ENCODE measurements at regions not wholly inside any gene's neighbourhood (a gene's known extent, or its start where the extent isn't known, plus 50 kb on each side); places are given as distances from the start of the nearest gene placed in this dataset.

GRCh38 chr14:104293231-104293841, 154.9 kb downstream of the KIF26A start:
- H3K4me1 ChIP-seq = peaks cover 8% of the 10 kb centered on the region
- no peaks in the 10 kb centered on the region for H3K27me3 ChIP-seq
- no peak overlapping the region for H3K27ac ChIP-seq
- TF ChIP-seq, protein P1, sequence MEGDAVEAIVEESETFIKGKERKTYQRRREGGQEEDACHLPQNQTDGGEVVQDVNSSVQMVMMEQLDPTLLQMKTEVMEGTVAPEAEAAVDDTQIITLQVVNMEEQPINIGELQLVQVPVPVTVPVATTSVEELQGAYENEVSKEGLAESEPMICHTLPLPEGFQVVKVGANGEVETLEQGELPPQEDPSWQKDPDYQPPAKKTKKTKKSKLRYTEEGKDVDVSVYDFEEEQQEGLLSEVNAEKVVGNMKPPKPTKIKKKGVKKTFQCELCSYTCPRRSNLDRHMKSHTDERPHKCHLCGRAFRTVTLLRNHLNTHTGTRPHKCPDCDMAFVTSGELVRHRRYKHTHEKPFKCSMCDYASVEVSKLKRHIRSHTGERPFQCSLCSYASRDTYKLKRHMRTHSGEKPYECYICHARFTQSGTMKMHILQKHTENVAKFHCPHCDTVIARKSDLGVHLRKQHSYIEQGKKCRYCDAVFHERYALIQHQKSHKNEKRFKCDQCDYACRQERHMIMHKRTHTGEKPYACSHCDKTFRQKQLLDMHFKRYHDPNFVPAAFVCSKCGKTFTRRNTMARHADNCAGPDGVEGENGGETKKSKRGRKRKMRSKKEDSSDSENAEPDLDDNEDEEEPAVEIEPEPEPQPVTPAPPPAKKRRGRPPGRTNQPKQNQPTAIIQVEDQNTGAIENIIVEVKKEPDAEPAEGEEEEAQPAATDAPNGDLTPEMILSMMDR (IDR thresholded peaks at IDR 0.05) = no peak
- no peak for DNase-seq
- intact Hi-C loops (cut with DNase I) = loop anchor here (5.0 kb wide), 1 partner anchor 156 kb away; the partner anchor contains the start of gene KIF26A
- H3K4me3 ChIP-seq = no peak overlapping the region
- no peaks in the 10 kb centered on the region for H3K9me3 ChIP-seq
- H3K9ac ChIP-seq (ENCODE audit: low read depth in 2 of 2, low read length in 2 of 2) = no peak overlapping the region
- H3K36me3 ChIP-seq = no peaks in the 10 kb centered on the region

GRCh38 chr14:104293851-104294627, 155.7 kb downstream of the KIF26A start:
- H3K9me3 ChIP-seq = no peaks in the 10 kb centered on the region
- H3K36me3 ChIP-seq = no peaks in the 10 kb centered on the region
- no peak overlapping the region for H3K27ac ChIP-seq
- peak; percentile 68 for DNase-seq
- TF ChIP-seq, protein P1 (IDR thresholded peaks at IDR 0.05) = peak; percentile 51
- no peak overlapping the region for H3K4me3 ChIP-seq
- peaks cover 8% of the 10 kb centered on the region for H3K4me1 ChIP-seq
- no peaks in the 10 kb centered on the region for H3K27me3 ChIP-seq
- H3K9ac ChIP-seq (ENCODE audit: low read depth in 2 of 2, low read length in 2 of 2) = no peak overlapping the region
- intact Hi-C loops (cut with DNase I) = loop anchor here (5.0 kb wide), 1 partner anchor 157 kb away; the partner anchor contains the start of gene KIF26A

- Histone ChIP-seq H3K4me3 (no peak overlapping the region), H3K9me3 (no peaks in the 10 kb centered on the region), H3K4me1 (peaks cover 8% of the 10 kb centered on the region), H3K27ac (no peak overlapping the region), H3K27me3 (no peaks in the 10 kb centered on the region), H3K36me3 (no peaks in the 10 kb centered on the region), H3K9ac (ENCODE audit: low read depth in 2 of 2, low read length in 2 of 2) (no peak overlapping the region)
- DNase-seq = peak; percentile 61
- TF ChIP-seq, protein P1 (IDR thresholded peaks at IDR 0.05) = no peak
- intact Hi-C loops (cut with DNase I) = loop anchor here (5.0 kb wide), 1 partner anchor 157 kb away; the partner anchor contains the start of gene KIF26A
Observed at GRCh38 chr14:104294628-104294982, 156.2 kb downstream of the KIF26A start.

GRCh38 chr14:104294983-104295680, 156.7 kb downstream of the KIF26A start:
- Histone ChIP-seq H3K9ac (ENCODE audit: low read depth in 2 of 2, low read length in 2 of 2) (no peak overlapping the region), H3K36me3 (no peaks in the 10 kb centered on the region), H3K9me3 (no peaks in the 10 kb centered on the region), H3K4me1 (peaks cover 8% of the 10 kb centered on the region), H3K4me3 (no peak overlapping the region), H3K27me3 (no peaks in the 10 kb centered on the region), H3K27ac (no peak overlapping the region)
- TF ChIP-seq, protein P1 (IDR thresholded peaks at IDR 0.05) = no peak
- intact Hi-C loops (cut with DNase I) = loop anchor here (5.0 kb wide), 1 partner anchor 158 kb away; the partner anchor contains the start of gene KIF26A
- DNase-seq = no peak

- H3K27me3 ChIP-seq = no peaks in the 10 kb centered on the region
- no peak for DNase-seq
- no peak overlapping the region for H3K4me3 ChIP-seq
- no peaks in the 10 kb centered on the region for H3K36me3 ChIP-seq
- no peak overlapping the region for H3K27ac ChIP-seq
- TF ChIP-seq, protein P1 (IDR thresholded peaks at IDR 0.05) = no peak
- H3K4me1 ChIP-seq = peaks cover 8% of the 10 kb centered on the region
- H3K9me3 ChIP-seq = no peaks in the 10 kb centered on the region
- intact Hi-C loops (cut with DNase I) = no loop called here
- no peak overlapping the region for H3K9ac ChIP-seq (ENCODE audit: low read depth in 2 of 2, low read length in 2 of 2)
Observed at GRCh38 chr14:104295681-104296387, 157.4 kb downstream of the KIF26A start.
